IMR-90 (cell line): ENCODE measurements at regions not wholly inside any gene's neighbourhood (a gene's known extent, or its start where the extent isn't known, plus 50 kb on each side); places are given as distances from the start of the nearest gene placed in this dataset.

Experiments used
- CEBPB ChIP-seq: IDR thresholded peaks from 2 replicates; pipeline ENCODE4 v1.6.1; 2012; ENCODE audit warnings: low read depth, low read length, improper control_type of control experiment
- CTCF ChIP-seq: conservative IDR thresholded peaks from 2 replicates; pipeline ENCODE4 v1.5.1; 2012; ENCODE audit warnings: mild to moderate bottlenecking, low read depth, low read length, improper control_type of control experiment
- MAZ ChIP-seq: IDR thresholded peaks from 2 replicates; pipeline ENCODE4 v1.6.1; 2012; ENCODE audit warnings: low read depth, mild to moderate bottlenecking, low read length, improper control_type of control experiment, moderate library complexity, borderline replicate concordance
- POLR2A ChIP-seq: IDR thresholded peaks from 2 replicates; pipeline ENCODE4 v1.6.1; 2012; ENCODE audit warnings: mild to moderate bottlenecking, low read depth, low read length
- RFX5 ChIP-seq: IDR thresholded peaks from 2 replicates; pipeline ENCODE4 v1.8.0; 2012; ENCODE audit warnings: low read depth, mild to moderate bottlenecking, low read length, moderate library complexity
- SMC3 ChIP-seq: fragments of 150-350 bp; IDR thresholded peaks from 2 replicates; pipeline ENCODE4 v1.6.1; 2016; ENCODE audit warnings: low read depth, mild to moderate bottlenecking, antibody characterized with exemption, low read length, moderate library complexity

- TF ChIP-seq CEBPB = no peak
- no peak for TF ChIP-seq SMC3
- no peak for TF ChIP-seq CTCF
- TF ChIP-seq POLR2A = no peak
- TF ChIP-seq MAZ = no peak
- no peak for TF ChIP-seq RFX5
Measured at GRCh38 chr1:161421456-161421855, 53.8 kb upstream of the CFAP126 start.
